ENCODE measurements at regions not wholly inside any gene's neighbourhood (a gene's known extent, or its start where the extent isn't known, plus 50 kb on each side); places are given as distances from the start of the nearest gene placed in this dataset.

DNA sequence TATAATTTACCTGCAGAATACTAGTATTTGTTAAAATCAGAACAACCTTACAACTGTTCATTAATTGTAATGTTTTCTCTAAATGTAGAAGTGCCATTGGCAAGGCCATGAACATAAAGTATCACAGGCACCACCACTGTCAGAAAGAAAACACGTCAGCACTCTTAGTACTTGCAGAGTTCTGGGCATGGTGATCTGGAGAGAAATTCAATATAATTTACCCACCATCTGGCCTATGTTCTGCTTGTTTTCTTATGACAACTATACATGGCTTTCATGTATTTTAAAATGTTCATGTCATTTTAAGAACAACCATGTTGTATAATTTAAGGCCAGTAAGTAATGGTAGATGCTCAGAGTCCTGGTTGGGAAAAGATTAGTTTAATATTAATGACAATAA, 114.2 kb upstream of the SULT1C3 start:
- intact Hi-C loops (cut with DNase I), result no loop called here
- no peak for ATAC-seq (ENCODE audit: low FRiP score)

GRCh38 chr2:108128249-108128648, 111.5 kb upstream of the SULT1C3 start:
- Histone ChIP-seq H3K9me3 (ENCODE audit: control insufficient read depth, low read length) (peaks cover under 1% of the 10 kb centered on the region), H3K4me1 (ENCODE audit: control insufficient read depth in 1 of 2, insufficient read depth in 2 of 2, low read length in 2 of 2) (no peaks in the 10 kb centered on the region), H3K27ac (ENCODE audit: low read depth in 1 of 2, low read length in 2 of 2) (no peak overlapping the region), H3K27me3 (ENCODE audit: control insufficient read depth in 1 of 2, insufficient read depth in 2 of 2, low read length in 1 of 2) (no peaks in the 10 kb centered on the region), H3K36me3 (ENCODE audit: control insufficient read depth in 1 of 2, insufficient read depth in 2 of 2, low read length in 1 of 2) (no peaks in the 10 kb centered on the region), H3K4me3 (ENCODE audit: low read length in 2 of 2) (no peak overlapping the region)
- intact Hi-C loops (cut with DNase I), result no loop called here
- ATAC-seq (ENCODE audit: low FRiP score) (no peak), DNase-seq (no peak)
- 45 to 49% methylated on average over 4 of the region's 4 CpGs for WGBS, 2 donors

More for the DNA sequence above, 114.2 kb upstream of the SULT1C3 start:
- Histone ChIP-seq H3K4me3 (ENCODE audit: low read length in 2 of 2) (no peak overlapping the region), H3K27me3 (ENCODE audit: control insufficient read depth in 1 of 2, insufficient read depth in 2 of 2, low read length in 1 of 2) (no peaks in the 10 kb centered on the region), H3K27ac (ENCODE audit: low read depth in 1 of 2, low read length in 2 of 2) (no peak overlapping the region), H3K36me3 (ENCODE audit: control insufficient read depth in 1 of 2, insufficient read depth in 2 of 2, low read length in 1 of 2) (no peaks in the 10 kb centered on the region), H3K9me3 (ENCODE audit: control insufficient read depth, low read length) (no peaks in the 10 kb centered on the region), H3K4me1 (ENCODE audit: control insufficient read depth in 1 of 2, insufficient read depth in 2 of 2, low read length in 2 of 2) (no peaks in the 10 kb centered on the region)
- WGBS, 2 donors, result 46 to 55% methylated on average over 1 of the region's 1 CpG
- DNase-seq, result no peak

- Histone ChIP-seq H3K9me3 (ENCODE audit: control insufficient read depth, low read length) (peaks cover 2% of the 10 kb centered on the region), H3K27me3 (ENCODE audit: control insufficient read depth in 1 of 2, insufficient read depth in 2 of 2, low read length in 1 of 2) (no peaks in the 10 kb centered on the region), H3K27ac (ENCODE audit: low read depth in 1 of 2, low read length in 2 of 2) (no peak overlapping the region), H3K36me3 (ENCODE audit: control insufficient read depth in 1 of 2, insufficient read depth in 2 of 2, low read length in 1 of 2) (no peaks in the 10 kb centered on the region), H3K4me3 (ENCODE audit: low read length in 2 of 2) (no peak overlapping the region), H3K4me1 (ENCODE audit: control insufficient read depth in 1 of 2, insufficient read depth in 2 of 2, low read length in 2 of 2) (no peaks in the 10 kb centered on the region)
- no peak for DNase-seq
- WGBS, 2 donors, result 41 to 47% methylated on average over 4 of the region's 4 CpGs
- no peak for ATAC-seq (ENCODE audit: low FRiP score)
- intact Hi-C loops (cut with DNase I), result no loop called here
These were observed 110.1 kb upstream of the SULT1C3 start for GRCh38 chr2:108129636-108130035.

DNA sequence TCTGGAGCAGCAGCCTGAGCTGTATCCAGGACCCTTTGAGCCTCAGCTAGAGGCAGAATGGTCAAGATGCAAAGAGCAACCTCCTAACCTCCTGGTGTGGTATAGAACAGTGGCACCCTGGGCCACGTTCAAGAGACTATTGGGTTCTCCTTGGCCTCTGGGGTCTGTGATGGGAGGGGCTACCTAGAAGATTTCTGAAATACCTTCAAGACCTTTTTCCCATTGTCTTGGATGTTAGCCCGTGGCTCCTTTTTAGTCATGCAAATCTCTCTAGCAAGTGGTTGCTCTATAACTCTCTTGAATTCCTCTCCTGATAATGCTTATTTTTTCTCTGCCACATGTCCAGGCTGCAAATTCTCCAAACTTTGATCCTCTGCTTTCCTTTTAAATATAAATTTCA, 106.3 kb upstream of the SULT1C3 start:
- H3K36me3 ChIP-seq (ENCODE audit: control insufficient read depth in 1 of 2, insufficient read depth in 2 of 2, low read length in 1 of 2), result no peaks in the 10 kb centered on the region
- peaks cover 4% of the 10 kb centered on the region for H3K9me3 ChIP-seq (ENCODE audit: control insufficient read depth, low read length)
- no peak overlapping the region for H3K27ac ChIP-seq (ENCODE audit: low read depth in 1 of 2, low read length in 2 of 2)
- no peaks in the 10 kb centered on the region for H3K4me1 ChIP-seq (ENCODE audit: control insufficient read depth in 1 of 2, insufficient read depth in 2 of 2, low read length in 2 of 2)
- intact Hi-C loops (cut with DNase I), result no loop called here
- no peaks in the 10 kb centered on the region for H3K27me3 ChIP-seq (ENCODE audit: control insufficient read depth in 1 of 2, insufficient read depth in 2 of 2, low read length in 1 of 2)
- DNase-seq, result no peak
- 77 to 88% methylated on average over 2 of the region's 2 CpGs for WGBS, 2 donors
- H3K4me3 ChIP-seq (ENCODE audit: low read length in 2 of 2), result no peak overlapping the region
- ATAC-seq (ENCODE audit: low FRiP score), result no peak

DNA sequence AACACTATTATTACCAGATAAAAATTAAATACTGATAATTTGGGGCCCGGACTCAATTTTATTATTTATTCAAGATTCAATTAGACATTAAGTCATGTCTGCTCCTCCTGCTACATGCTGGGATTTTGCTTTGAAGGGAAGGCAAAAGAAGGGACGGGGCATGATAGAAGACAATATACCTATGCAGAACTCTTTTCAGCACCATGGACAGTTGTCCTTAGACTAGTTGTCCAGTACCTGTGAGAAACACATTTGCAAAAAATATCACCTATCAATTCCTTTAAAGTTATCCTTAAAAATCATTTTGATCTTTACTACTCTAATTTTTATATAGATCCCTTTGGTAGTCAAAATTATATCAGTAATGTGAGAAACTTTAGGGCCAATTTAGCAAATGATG, 100.2 kb upstream of the SULT1C3 start:
- Histone ChIP-seq H3K4me3 (ENCODE audit: low read length in 2 of 2) (no peak overlapping the region), H3K36me3 (ENCODE audit: control insufficient read depth in 1 of 2, insufficient read depth in 2 of 2, low read length in 1 of 2) (no peaks in the 10 kb centered on the region), H3K9me3 (ENCODE audit: control insufficient read depth, low read length) (peaks cover 2% of the 10 kb centered on the region), H3K27me3 (ENCODE audit: control insufficient read depth in 1 of 2, insufficient read depth in 2 of 2, low read length in 1 of 2) (no peaks in the 10 kb centered on the region), H3K4me1 (ENCODE audit: control insufficient read depth in 1 of 2, insufficient read depth in 2 of 2, low read length in 2 of 2) (no peaks in the 10 kb centered on the region), H3K27ac (ENCODE audit: low read depth in 1 of 2, low read length in 2 of 2) (no peak overlapping the region)
- DNase-seq, result no peak
- ATAC-seq (ENCODE audit: low FRiP score), result no peak
- 34% methylated on average over 2 of the region's 2 CpGs for WGBS, 2 donors
- intact Hi-C loops (cut with DNase I), result no loop called here

DNA sequence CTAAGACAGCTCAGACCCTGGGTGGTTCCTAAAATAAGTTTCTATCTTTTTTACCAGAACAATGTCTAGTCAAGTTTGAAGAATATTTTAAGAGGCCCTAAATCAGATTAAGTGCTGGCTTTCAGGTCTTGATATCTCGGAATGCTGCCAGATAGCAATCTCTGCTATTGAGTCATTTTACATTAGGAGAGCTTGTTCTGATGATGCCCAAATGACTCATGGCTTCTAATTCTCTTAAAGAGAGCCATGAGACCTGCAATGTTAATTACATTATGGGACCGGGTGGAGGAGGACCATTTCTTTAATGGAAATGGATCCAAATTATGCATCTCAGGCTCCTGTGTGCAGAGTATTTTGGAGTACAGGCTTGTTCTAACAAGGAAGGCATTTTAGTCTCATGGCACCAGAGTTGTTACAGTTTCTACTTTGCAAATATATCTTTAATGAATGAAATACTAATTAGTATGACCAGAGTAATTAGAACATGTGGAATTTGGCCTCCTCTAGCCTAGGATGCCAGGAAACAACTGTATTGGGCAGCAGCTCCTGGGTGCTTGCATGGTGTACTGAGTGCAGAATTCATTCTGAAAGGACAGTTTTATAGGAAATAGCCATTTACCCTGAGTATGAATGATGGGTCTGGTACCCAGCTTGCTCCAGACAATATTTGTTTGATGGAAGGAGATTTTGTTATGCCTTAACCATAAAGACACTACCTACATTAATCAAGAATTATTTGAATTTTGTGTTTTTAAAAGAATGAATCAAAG, 94.0 kb upstream of the SULT1C3 start:
- H3K36me3 ChIP-seq (ENCODE audit: control insufficient read depth in 1 of 2, insufficient read depth in 2 of 2, low read length in 1 of 2), result no peaks in the 10 kb centered on the region
- no peaks in the 10 kb centered on the region for H3K4me1 ChIP-seq (ENCODE audit: control insufficient read depth in 1 of 2, insufficient read depth in 2 of 2, low read length in 2 of 2)
- H3K27me3 ChIP-seq (ENCODE audit: control insufficient read depth in 1 of 2, insufficient read depth in 2 of 2, low read length in 1 of 2), result no peaks in the 10 kb centered on the region
- ATAC-seq (ENCODE audit: low FRiP score), result no peak
- H3K27ac ChIP-seq (ENCODE audit: low read depth in 1 of 2, low read length in 2 of 2), result no peak overlapping the region
- H3K9me3 ChIP-seq (ENCODE audit: control insufficient read depth, low read length), result no peaks in the 10 kb centered on the region
- intact Hi-C loops (cut with DNase I), result no loop called here
- DNase-seq, result no peak
- WGBS, 2 donors, result 38 to 55% methylated on average over 2 of the region's 2 CpGs
- H3K4me3 ChIP-seq (ENCODE audit: low read length in 2 of 2), result no peak overlapping the region

GRCh38 chr2:108148555-108148954, 91.2 kb upstream of the SULT1C3 start:
- Histone ChIP-seq H3K9me3 (ENCODE audit: control insufficient read depth, low read length) (no peaks in the 10 kb centered on the region), H3K27me3 (ENCODE audit: control insufficient read depth in 1 of 2, insufficient read depth in 2 of 2, low read length in 1 of 2) (no peaks in the 10 kb centered on the region), H3K4me3 (ENCODE audit: low read length in 2 of 2) (no peak overlapping the region), H3K27ac (ENCODE audit: low read depth in 1 of 2, low read length in 2 of 2) (no peak overlapping the region), H3K36me3 (ENCODE audit: control insufficient read depth in 1 of 2, insufficient read depth in 2 of 2, low read length in 1 of 2) (no peaks in the 10 kb centered on the region), H3K4me1 (ENCODE audit: control insufficient read depth in 1 of 2, insufficient read depth in 2 of 2, low read length in 2 of 2) (no peaks in the 10 kb centered on the region)
- intact Hi-C loops (cut with DNase I), result no loop called here
- WGBS, 2 donors, result 78 to 85% methylated on average over 6 of the region's 6 CpGs
- DNase-seq, result no peak
- no peak for ATAC-seq (ENCODE audit: low FRiP score)

DNA sequence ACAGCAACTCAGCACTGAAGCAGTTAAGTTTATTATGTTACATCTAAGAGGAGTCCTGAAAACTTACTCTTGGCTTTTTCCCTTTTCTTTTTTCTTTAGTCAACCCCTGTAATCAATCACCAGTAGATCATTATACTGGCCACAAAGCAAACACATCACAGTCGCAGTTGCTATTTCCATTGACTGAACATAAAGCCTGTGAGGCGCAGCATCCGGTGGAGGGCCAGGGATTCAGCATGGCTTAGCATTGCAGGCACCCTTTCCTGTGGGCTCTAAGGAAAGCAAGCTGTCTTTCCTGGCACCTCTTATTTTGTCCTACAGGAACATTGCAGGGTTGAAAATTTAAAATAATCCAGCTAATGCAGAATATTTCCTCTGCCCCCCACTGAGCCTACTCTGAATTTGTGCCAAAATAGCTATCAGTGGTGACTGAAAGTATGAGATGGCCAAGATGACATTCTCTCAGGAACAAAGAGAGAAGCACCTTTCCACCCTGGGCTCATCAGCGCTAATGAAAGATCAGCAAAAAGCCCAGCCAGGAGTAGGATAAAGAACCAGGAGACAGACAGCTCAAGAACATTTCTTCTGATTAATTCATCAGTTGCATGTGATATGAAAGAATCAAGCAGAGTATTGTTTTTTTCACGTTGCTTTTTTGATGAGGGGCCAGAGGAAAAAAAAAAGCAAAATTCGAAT, 85.3 kb upstream of the SULT1C3 start:
- 49 to 54% methylated on average over 6 of the region's 6 CpGs for WGBS, 2 donors
- no peak for ATAC-seq (ENCODE audit: low FRiP score)

DNA sequence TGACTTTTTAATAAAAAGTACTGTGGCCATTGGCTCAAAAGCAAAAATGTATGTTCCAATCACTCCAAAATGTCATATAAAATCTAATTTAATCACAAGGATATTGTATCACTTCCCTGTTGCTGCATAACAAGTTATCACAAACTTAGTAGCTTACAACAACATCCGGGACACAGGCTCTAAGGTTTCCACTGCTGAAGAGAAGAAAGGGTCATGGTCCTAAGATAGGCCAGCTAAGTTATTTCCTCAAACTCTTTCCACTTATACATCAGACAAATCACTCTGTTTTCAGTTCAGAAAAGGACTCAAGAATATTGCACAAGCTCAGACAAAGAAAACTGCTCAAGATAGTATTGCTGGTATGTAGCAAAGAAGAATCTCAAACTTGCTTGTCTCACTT, 78.5 kb upstream of the SULT1C3 start:
- 71 to 75% methylated on average over 1 of the region's 1 CpG for WGBS, 2 donors
- H3K4me1 ChIP-seq (ENCODE audit: control insufficient read depth in 1 of 2, insufficient read depth in 2 of 2, low read length in 2 of 2), result peaks cover 0 to 2% of the 10 kb centered on the region in 2 donors
- no peak overlapping the region for H3K4me3 ChIP-seq (ENCODE audit: low read length in 2 of 2)
- intact Hi-C loops (cut with DNase I), result loop anchor here in 1 of 2 donors (10.0 kb wide), 1 partner anchor 226 kb away; no protein-coding TSS in a partner anchor
- H3K36me3 ChIP-seq (ENCODE audit: control insufficient read depth in 1 of 2, insufficient read depth in 2 of 2, low read length in 1 of 2), result no peaks in the 10 kb centered on the region
- H3K27me3 ChIP-seq (ENCODE audit: control insufficient read depth in 1 of 2, insufficient read depth in 2 of 2, low read length in 1 of 2), result peaks cover 0 to 2% of the 10 kb centered on the region in 2 donors
- DNase-seq (no peak), ATAC-seq (ENCODE audit: low FRiP score) (no peak)
- no peak overlapping the region for H3K27ac ChIP-seq (ENCODE audit: low read depth in 1 of 2, low read length in 2 of 2)
- no peaks in the 10 kb centered on the region for H3K9me3 ChIP-seq (ENCODE audit: control insufficient read depth, low read length)

More for the DNA sequence above, 85.3 kb upstream of the SULT1C3 start:
- Histone ChIP-seq H3K36me3 (ENCODE audit: control insufficient read depth in 1 of 2, insufficient read depth in 2 of 2, low read length in 1 of 2) (no peaks in the 10 kb centered on the region), H3K4me3 (ENCODE audit: low read length in 2 of 2) (no peak overlapping the region), H3K27me3 (ENCODE audit: control insufficient read depth in 1 of 2, insufficient read depth in 2 of 2, low read length in 1 of 2) (no peaks in the 10 kb centered on the region), H3K27ac (ENCODE audit: low read depth in 1 of 2, low read length in 2 of 2) (no peak overlapping the region), H3K9me3 (ENCODE audit: control insufficient read depth, low read length) (no peaks in the 10 kb centered on the region), H3K4me1 (ENCODE audit: control insufficient read depth in 1 of 2, insufficient read depth in 2 of 2, low read length in 2 of 2) (peaks cover 0 to 2% of the 10 kb centered on the region in 2 donors)
- no peak for DNase-seq
- intact Hi-C loops (cut with DNase I), result no loop called here

Measured in aorta (tissue), 5 donors.